ENCODE measurements at regions not wholly inside any gene's neighbourhood (a gene's known extent, or its start where the extent isn't known, plus 50 kb on each side); places are given as distances from the start of the nearest gene placed in this dataset.
"Not testable (repeated sequence)": the region's sequence is repeated elsewhere in the genome, so short reads cannot be mapped to it uniquely, and the experiment has no call there.

DNA sequence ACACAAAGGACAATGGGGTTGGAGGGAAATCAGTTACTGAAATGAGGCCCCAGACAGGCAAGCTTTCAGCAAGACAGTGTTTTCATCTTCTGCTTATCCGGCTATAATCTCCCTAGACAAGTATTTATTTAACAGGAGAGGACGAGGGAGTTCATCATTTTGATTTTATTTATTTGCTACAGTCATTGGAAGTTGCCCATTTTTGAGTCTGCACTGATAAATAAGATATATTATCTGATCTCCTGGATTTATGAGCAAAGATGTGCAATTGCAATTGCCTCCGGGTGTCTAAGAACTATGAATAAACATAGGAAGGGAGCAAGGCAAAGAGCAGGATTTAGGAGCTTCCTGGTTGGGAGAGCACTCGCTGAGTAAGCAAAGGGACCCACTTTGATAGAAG lies 263.2 kb upstream of the EDA2R start:
- no peak for DNase-seq

DNA sequence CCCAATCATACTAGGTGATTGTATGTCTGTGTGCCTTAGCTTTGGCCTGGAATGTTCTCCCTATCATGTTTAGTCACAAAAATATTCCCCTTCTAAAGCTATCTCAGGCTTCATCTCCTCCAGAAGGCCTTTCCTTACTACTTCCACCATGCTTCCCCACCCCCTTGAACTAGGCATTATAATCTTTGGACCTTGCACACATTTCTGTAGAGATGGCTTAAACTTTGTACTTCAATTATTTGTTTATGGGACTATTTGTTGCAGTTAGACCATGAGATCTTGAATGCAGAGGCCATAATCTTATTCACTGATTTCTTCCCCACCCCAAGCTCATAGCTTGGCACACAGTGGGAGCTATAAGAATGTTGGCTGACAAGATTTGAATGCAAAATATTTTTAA lies 262.0 kb upstream of the EDA2R start:
- DNase-seq = no peak

DNA sequence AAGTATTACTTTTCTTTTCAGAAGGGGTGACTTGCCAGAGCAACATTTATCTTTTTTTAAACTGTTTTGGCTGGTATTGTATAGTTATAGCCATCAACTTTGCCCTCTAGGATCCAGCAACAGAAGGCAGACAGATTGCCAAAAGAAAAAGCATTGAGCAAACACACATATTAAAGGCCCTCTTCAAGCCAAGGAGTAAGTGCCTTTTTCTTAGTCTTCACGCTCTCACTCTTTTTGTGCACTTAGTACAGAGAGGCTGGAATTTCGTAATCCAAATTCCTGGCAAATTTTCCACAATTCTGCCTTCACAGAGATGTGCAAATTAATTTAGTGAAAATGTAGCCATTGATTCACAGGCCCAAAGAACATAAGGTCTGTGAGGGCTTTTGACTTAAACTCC lies 253.1 kb upstream of the EDA2R start:
- no peak for DNase-seq

DNA sequence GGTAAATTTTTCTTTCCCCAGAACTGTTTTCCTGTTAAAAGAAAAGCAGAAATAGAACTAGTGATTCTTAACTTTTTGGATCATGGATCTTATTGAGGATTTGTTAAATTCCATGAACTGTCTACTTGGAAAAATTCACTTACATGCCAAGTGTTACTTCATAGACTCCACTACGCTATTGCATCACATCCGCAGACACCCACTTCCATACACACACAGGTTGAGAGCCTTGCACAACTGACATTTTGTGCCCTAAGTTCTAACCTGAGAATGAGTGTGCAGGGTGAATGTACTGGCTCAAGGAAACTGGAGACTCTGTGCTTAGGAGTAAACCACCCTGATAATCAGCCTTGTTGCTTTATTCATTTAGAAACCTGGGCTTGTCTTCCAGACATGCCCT lies 250.5 kb upstream of the EDA2R start:
- DNase-seq = no peak

DNA sequence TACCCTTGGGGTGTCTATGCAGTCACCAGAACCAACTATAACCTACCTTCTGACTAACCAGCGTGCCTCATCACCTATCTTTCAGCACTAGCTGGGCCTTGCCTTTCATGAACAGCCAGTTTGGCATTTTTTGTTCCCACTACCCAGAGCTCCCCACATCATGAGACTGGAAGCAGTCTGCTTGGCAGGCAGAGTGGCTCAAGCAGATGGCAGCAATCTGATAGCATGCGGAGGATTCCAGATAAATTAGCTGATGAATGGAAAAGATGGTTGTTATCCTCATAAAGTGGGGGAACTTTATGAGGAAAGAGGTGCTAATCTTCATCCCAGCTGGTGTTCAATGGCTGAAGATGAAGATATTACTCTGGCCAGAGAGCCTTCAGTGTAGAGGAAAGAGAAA lies 243.2 kb upstream of the EDA2R start:
- no peak for DNase-seq

DNA sequence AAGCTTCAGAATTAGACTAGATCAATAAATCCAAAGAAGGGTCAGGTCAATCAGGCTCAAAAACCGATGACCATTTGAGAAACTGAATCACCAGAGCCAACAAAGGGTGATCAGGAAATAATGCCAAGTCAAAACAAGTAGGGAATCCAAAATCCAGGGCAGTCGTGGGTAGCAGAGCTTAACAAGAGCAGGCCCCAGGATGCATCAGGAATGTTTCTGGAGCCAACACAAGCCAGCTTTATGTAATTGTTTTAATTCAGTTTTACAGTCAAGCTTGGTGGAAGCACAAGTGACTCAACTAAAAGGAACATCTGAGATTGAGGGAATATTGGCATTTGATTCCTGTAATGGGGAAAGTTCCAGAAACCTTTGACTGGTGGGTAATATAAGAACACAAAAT lies 237.9 kb upstream of the EDA2R start:
- DNase-seq = no peak

DNA sequence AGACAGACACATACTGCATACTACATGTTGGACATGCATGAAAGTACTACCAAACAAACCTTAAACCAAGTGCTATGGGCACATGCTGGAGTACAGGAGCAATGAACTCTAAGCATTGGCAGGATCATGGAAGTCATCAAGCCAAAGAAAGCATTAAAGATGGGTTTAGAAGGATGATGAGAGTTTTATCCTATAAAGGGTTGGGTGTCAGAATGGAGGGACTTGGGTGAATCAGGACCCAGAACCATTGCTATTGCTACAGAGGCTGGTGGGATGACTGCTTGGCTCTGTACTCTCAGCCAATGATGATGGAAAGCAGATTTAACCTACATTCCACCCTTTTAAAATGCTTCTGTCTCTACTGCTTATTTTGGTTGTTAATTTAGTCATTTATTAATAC lies 233.9 kb upstream of the EDA2R start:
- DNase-seq = no peak

DNA sequence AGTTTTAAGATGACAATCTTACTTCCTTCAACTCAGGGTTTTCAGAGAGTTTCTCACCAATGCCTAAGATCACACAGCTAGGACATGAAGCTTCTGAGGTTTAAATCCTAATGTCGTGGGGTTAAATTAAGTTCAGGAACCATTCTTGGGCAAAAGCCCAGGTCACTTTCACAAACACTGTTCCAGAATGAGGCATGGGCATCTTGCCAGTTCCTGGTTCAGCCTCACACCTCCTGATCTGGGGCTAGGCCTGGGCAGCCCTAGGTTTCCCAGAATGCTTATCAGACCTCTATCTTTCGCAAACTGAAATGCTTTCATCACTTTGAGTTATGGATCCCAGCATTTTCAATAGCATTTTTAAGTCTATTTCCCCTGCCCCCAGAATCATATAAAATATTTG lies 224.8 kb upstream of the EDA2R start:
- DNase-seq = no peak

DNA sequence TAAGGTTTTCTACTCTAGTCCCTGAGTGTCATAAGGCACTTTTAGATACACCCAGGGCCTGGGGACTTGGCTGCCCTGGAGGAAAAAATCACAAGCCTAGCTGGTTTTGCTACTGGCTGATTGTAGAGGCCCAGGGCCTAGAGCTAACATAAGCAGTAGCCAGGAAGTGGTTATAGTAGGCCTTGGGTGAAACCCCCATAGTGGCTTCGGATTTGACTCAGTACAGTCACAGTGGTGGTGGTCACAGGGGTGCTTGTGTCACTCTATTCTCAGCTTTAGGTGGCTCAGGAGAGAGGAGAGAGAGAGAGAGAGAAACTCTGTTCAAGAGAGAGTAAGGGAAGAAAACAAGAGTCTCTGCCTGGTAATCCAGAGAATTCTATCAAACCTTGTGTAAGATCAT lies 194.5 kb upstream of the EDA2R start:
- no peak for DNase-seq

DNA sequence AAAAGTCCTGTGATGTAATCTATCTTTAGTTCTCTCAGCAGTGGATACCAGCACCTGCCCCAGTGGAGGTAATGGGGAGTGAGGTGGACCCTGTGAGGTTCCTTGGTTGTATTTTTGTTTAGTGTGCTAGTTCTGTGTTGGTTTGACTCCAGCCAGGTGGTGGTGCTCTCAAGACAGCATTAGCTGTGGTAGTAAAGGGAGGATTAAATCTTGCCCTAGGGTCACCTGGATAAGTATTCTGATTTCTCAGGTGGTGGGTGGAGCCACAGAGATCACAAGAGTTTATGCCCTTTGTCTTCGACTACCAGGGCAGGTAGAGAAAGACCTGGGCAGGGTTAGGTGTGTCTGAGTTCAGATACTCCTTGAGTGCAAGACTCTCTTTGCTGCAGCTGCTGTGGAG lies 176.3 kb upstream of the EDA2R start:
- DNase-seq = no peak

DNA sequence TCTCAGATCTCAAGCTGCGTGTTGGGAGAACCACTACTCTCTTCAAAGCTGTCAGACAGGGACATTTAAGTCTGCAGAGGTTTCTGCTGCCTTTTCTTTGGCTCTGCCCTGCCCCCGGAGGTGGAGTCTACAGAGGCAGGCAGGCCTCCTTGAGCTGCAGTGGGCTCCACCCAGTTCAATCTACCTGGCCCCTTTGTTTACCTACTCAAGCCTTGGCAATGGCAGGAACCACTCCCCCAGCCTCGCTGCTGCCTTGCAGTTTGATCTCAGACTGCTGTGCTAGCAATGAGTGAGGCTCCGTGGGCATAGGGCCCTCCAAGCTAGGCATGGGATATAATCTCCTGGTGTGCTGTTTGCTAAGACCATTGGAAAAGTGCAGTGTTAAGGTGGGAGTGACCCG lies 155.6 kb upstream of the EDA2R start:
- DNase-seq = not testable (repeated sequence)

DNA sequence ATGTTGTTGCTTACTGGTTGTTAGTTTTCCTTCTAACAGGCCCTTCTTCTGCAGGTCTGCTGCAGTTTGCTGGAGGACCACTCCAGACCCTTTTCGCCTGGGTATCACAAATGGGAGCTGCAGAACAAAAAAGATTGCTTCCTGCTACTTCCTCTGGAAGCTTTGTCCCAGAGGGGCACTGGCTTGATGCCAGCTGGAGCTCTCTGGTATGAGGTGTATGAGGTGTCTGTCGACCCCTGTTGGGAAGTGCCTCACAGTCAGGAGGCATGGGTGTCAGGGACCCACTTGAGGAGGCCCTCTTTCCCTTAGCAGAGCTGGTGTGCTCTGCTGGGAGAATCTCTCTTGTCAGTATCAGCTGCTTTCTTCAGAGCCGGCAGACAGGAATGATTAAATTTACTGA lies 127.4 kb upstream of the EDA2R start:
- DNase-seq = no peak

DNA sequence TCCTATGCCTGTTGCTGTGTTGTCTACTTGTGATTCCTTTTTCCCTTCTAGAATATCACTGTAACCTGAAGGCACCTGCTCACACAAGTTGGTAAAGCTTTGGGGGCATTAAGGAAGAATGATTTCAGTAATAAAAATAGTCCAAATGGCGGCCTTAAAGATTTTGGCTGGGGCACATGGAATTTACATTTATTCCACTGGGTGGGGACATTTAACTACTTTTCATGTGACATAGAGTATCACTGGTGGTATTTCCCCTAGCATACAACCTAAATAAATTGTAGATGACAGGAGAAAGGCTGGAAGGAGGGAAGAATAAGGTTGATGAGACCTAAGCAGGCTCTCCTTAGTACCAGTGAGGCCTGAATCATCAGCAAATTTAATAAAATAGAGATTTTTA lies 121.8 kb upstream of the EDA2R start:
- no peak for DNase-seq

DNA sequence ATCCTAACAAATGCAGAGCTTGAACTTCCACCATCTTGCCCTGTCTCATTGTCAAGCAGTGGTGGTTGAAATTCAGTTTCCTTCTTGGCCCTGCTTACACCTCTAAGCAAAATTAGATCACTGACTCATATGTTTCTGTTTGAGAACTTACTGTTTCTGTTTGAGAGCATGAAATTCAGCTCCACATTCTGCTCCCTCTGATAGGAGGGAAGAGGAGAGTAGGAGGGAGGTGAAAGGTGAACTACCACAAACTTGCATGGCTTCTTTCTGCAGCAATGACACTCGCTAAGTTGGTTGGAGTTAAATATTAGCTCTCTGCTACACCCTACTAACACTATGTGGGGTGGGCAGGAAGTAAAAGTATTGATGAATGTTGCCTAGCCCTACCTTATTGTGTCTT lies 117.8 kb upstream of the EDA2R start:
- no peak for DNase-seq

DNA sequence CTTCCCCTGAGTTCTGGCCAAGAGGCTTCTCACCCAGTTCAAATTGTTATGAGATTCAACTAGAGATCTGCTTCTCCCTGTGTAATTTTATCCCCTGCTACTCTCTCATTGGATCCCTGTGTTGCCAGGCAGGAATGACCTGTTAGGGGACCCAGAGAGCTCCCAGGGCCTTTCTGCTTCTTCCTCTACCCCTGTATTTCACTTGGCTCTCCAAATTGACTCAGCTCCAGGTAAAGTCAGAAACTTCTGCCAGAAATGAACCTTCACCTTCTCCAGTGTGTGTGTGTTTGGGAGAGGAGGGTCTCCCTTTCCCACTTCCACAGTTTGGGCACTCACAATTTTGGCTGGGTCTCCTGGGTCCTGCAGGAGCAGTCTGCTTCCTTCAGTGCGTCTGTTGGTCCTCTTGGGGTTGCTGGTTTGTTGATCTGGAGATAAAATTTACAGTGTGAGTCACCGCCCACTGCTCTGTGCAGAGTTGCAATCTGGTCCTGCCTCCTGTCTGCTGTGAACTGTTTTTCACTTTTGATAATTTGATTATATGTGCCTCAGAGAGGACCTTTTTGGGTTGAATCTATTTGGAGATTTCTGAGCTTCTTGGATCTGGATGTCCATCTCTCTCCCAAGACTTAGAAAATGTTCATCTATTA lies 112.4 kb upstream of the EDA2R start:
- no peak for DNase-seq

DNA sequence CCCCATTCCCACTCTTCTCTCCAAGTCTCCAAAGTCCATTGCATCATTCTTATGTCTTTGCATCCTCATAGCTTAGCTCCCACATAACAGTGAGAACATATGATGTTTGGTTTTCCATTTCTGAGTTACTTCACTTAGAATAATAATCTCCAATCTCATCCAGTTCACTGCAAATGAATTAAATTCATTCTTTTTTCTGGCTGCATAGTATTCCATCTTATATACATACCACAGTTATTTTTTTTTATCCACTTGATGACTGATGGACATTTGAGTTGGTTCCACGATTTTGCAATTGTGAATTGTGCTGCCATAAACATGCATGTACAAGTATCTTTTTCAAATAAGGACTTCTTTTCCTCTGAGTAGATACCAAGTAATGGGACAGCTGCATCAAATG lies 105.6 kb upstream of the EDA2R start:
- not testable (repeated sequence) for DNase-seq

DNA sequence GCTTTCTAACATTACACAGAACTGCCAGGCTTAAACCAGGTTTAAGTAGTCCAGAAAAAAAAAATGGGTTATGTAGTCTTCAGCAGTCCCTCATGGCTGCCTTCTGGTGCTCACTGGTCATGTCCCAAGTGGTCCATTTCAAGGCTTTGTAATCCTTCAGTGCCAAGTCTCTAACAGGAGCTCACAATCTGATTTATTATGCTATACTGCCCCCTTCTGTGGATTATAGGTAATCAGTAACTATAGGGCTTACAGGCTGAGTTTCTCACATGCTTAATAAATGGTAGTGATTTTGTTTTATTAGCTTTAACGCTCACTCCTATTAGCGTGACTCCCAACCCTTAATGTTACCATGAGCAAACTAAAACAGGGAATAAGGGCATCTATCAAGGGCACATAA lies 92.5 kb upstream of the EDA2R start:
- no peak for DNase-seq

DNA sequence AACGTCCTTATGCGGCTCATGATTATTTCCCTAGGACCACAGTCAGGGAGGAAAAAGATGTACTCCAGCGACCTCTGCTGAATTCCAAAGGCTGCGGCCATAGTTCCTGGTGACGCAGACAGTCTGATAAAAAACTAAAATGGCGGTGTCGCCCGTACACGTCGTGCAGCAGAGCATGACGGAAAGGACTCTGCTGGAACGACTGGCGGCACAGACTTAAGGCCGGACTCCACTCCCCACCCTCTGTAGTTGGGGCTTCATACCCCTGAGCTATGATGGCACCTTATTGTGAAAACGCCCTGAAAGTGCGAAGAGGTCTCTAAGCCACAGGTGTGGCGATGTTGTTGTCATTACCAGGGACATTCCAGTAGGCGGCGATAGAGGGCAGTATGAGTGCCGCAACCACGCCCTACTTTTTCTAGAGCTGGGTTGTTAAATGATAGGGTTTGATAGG lies 90.0 kb upstream of the EDA2R start:
- peak; percentile 62 for DNase-seq

DNA sequence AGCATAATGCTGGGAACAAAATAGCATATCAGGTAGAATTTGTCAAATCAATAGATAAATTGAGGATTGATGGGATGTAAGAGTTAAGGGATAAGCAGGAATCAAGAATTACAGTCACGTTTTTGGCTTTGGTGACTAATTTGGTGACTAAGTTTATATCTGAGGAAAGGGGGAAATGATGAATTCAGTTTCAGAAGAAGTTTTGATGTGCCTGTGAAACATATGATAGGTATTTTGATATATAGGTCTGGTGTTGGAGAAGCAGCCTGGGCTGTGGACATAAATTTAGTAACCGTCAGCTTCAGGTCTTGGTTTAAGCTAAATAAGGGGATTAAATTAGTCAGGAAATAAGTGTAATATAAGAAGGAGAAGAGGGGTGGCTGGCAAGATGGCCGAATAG lies 79.0 kb upstream of the EDA2R start:
- DNase-seq = no peak

DNA sequence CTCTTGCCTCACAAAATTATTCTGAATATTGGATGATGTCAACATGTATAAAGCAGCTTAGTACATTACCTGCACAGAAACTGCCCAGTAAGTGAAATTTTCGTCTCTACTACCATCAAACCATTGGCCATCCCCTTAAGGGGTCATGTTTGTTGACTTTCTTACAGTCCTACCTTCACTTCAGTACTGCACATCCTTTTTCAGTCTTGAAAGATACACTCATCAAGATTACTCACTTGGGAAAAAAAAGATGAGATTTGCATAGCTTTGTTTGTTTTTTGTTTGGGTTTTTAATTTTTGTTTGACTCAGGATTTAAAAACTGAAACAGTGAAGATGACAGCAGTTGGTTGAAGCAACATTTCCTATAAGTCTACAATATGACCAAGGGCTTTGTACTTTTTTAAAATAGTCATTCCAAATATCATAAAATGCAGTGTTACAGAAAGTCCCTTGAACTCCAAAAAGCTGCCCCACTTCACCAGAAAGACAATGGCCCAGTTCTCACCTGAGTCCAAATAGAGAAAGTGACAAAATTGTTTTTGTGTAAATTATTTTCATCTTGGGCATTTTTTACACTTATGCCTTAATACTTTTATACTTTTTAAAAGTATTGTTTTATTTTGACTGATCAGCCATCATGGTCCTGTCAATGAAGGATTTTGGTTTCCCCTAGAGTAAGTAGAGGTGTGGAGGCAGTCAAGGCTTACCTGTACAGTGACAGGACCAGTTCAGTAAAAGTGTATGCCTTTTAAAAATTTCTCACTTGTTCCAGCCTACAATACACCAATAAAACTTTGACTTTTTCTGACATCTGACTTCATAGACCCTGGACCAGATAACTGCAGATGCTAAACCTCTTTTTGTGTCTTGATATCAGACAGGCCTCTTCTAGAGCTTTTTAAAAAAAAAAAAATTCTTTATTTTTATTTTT lies 59.7 kb upstream of the EDA2R start:
- no peak for DNase-seq

DNA sequence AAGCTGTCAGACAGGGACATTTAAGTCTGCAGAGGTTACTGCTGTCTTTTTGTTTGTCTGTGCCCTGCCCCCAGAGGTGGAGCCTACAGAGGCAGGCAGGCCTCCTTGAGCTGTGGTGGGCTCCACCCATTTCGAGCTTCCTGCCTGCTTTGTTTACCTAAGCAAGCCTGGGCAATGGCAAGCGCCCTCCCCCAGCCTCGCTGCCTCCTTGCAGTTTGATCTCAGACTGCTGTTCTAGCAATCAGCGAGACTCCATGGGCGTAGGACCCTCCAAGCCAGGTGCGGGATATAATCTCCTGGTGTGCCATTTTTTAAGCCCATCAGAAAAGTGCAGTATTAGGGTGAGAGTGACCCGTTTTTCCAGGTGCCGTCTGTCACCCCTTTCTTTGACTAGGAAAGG lies 53.6 kb upstream of the EDA2R start:
- not testable (repeated sequence) for DNase-seq

Data from activated CD8-positive, alpha-beta memory T cell treated with anti-CD3 and anti-CD28 coated beads, Interleukin-2, amount 50 U/mL, for 48 hours (primary cell).